Neural cell (in vitro differentiated cells): ENCODE measurements at regions not wholly inside any gene's neighbourhood (a gene's known extent, or its start where the extent isn't known, plus 50 kb on each side); places are given as distances from the start of the nearest gene placed in this dataset.

ENCODE experiments used
- CTCF ChIP-seq: fragments of 450-650 bp; IDR thresholded peaks from 2 replicates; pipeline ENCODE4 v1.5.1; 2014; ENCODE audit warnings: antibody characterized with exemption, mild to moderate bottlenecking, moderate library complexity; ENCODE audit not compliant: poor library complexity, severe bottlenecking
- EZH2 ChIP-seq: fragments of 200-600, 300-800 bp; shearing (Covaris generic), sonication (generic); IDR thresholded peaks from 2 replicates; pipeline ENCODE4 v1.6.1; 2014; ENCODE audit warnings: antibody characterized with exemption, low read length, borderline replicate concordance, mild to moderate bottlenecking; ENCODE audit not compliant: insufficient read depth, poor library complexity, severe bottlenecking
- RAD21 ChIP-seq: fragments of 450-650 bp; conservative IDR thresholded peaks from 2 replicates; pipeline ENCODE4 v1.6.1; 2014; ENCODE audit warnings: antibody characterized with exemption, mild to moderate bottlenecking, moderate library complexity
- REST ChIP-seq: IDR thresholded peaks from 2 replicates; pipeline ENCODE4 v1.6.1; 2012; ENCODE audit warnings: borderline replicate concordance
- SMC3 ChIP-seq: fragments of 450-650 bp; conservative IDR thresholded peaks from 2 replicates; pipeline ENCODE4 v1.6.1; 2014; ENCODE audit warnings: antibody characterized with exemption, mild to moderate bottlenecking, moderate library complexity; ENCODE audit not compliant: poor library complexity
- TAF1 ChIP-seq: IDR thresholded peaks from 2 replicates; pipeline ENCODE4 v1.6.1; 2012; ENCODE audit warnings: low read depth

- no peak for TF ChIP-seq CTCF
- no peak for TF ChIP-seq EZH2
- TF ChIP-seq SMC3, result no peak
- TF ChIP-seq RAD21, result no peak
- no peak for TF ChIP-seq REST
- TF ChIP-seq TAF1, result no peak
Measured at GRCh38 chr7:125122173-125122572, 192.5 kb upstream of the POT1 start.
